Smooth muscle cell (in vitro differentiated cells): ENCODE measurements at regions not wholly inside any gene's neighbourhood (a gene's known extent, or its start where the extent isn't known, plus 50 kb on each side); places are given as distances from the start of the nearest gene placed in this dataset.

Experiments used
- DNase-seq: peaks from one replicate; lab custom pipeline; 2025; ENCODE audit not compliant: unreplicated experiment; lab: John Stamatoyannopoulos, UW
- H2AFZ ChIP-seq: fragments of 200-600 bp; sonication (generic); 2 replicates; pipeline ENCODE4 v1.6.0; 2016; ENCODE audit warnings: antibody characterized with exemption, low read depth, mild to moderate bottlenecking
- H3F3A ChIP-seq: fragments of 200-600 bp; sonication (generic); 2 replicates; pipeline ENCODE4 v1.6.0; 2017; ENCODE audit warnings: antibody characterized with exemption, low read depth
- H3K27ac ChIP-seq: fragments of 200-600 bp; sonication (generic); 2 replicates; pipeline ENCODE4 v1.5.1; 2016; ENCODE audit warnings: low read depth, mild to moderate bottlenecking
- H3K27me3 ChIP-seq: fragments of 200-600 bp; sonication (generic); 2 replicates; pipeline ENCODE4 v1.6.1; 2016; ENCODE audit warnings: low read depth, mild to moderate bottlenecking
- H3K36me3 ChIP-seq: fragments of 200-600 bp; sonication (generic); 2 replicates; pipeline ENCODE4 v1.5.1; 2016; ENCODE audit warnings: low read depth
- H3K4me1 ChIP-seq: fragments of 200-600 bp; sonication (generic); 2 replicates; pipeline ENCODE4 v1.5.1; 2016; ENCODE audit warnings: low read depth
- H3K4me2 ChIP-seq: fragments of 200-600 bp; sonication (generic); 2 replicates; pipeline ENCODE4 v1.6.0; 2016; ENCODE audit warnings: mild to moderate bottlenecking
- H3K4me3 ChIP-seq: fragments of 200-600 bp; sonication (generic); 2 replicates; pipeline ENCODE4 v1.5.1; 2016; ENCODE audit warnings: mild to moderate bottlenecking
- H3K79me2 ChIP-seq: fragments of 200-600 bp; sonication (generic); 2 replicates; pipeline ENCODE4 v1.6.0; 2016; ENCODE audit warnings: low read depth, mild to moderate bottlenecking
- H3K9ac ChIP-seq: fragments of 200-600 bp; sonication (generic); 2 replicates; pipeline ENCODE4 v1.6.0; 2016; ENCODE audit warnings: low read depth
- H3K9me3 ChIP-seq: fragments of 200-600 bp; sonication (generic); replicated peaks from 2 replicates; pipeline ENCODE4 v1.5.1; 2016; ENCODE audit warnings: low read depth
- H4K20me1 ChIP-seq: fragments of 200-600 bp; sonication (generic); 2 replicates; pipeline ENCODE4 v1.6.0; 2016; ENCODE audit warnings: low read depth
- WGBS: methylation state at CpG from one replicate; pipeline ENCODE4 v1.1.7; 2016; ENCODE audit warnings: low lambda C conversion rate; 5-methylcytosine and 5-hydroxymethylcytosine counted together
- TF ChIP-seq, protein P1 (sequence below): fragments of 200-600 bp; sonication (generic); IDR thresholded peaks from 2 replicates; pipeline ENCODE4 v1.5.1; 2017; ENCODE audit warnings: borderline replicate concordance, mild to moderate bottlenecking, antibody characterized with exemption; ENCODE audit not compliant: insufficient read depth, poor library complexity, severe bottlenecking

DNA sequence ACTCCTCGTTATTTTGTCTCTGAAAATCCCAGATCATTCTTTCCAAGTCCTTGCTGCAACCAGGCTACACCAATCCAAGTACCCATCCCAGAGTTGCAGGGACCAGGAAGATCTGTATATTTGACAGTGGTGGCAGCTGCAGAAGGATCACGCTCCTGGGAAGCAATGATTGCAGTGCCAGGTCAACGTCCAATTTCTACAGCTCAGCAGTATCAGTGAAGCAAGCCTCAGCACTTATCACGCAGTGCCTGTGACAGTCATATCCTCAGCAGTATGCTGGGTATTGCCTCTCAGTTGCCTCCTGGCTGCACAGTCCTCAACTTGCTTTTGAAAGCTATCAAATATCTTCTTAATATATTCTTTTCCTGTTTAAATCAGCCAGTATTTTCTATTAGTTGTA lies 66.7 kb downstream of the BARHL2 start:
- Histone ChIP-seq H3K27ac (no peak overlapping the region), H2AFZ (no peak overlapping the region), H3K79me2 (no peaks in the 10 kb centered on the region), H3F3A (no peaks in the 10 kb centered on the region), H4K20me1 (no peaks in the 10 kb centered on the region), H3K4me1 (no peaks in the 10 kb centered on the region), H3K4me3 (no peak overlapping the region), H3K36me3 (no peaks in the 10 kb centered on the region), H3K4me2 (no peak overlapping the region), H3K9me3 (no peaks in the 10 kb centered on the region), H3K9ac (no peak overlapping the region), H3K27me3 (peaks cover 15% of the 10 kb centered on the region)
- DNase-seq: no peak
- WGBS: 83% methylated on average over 4 of the region's 4 CpGs
- TF ChIP-seq, protein P1, sequence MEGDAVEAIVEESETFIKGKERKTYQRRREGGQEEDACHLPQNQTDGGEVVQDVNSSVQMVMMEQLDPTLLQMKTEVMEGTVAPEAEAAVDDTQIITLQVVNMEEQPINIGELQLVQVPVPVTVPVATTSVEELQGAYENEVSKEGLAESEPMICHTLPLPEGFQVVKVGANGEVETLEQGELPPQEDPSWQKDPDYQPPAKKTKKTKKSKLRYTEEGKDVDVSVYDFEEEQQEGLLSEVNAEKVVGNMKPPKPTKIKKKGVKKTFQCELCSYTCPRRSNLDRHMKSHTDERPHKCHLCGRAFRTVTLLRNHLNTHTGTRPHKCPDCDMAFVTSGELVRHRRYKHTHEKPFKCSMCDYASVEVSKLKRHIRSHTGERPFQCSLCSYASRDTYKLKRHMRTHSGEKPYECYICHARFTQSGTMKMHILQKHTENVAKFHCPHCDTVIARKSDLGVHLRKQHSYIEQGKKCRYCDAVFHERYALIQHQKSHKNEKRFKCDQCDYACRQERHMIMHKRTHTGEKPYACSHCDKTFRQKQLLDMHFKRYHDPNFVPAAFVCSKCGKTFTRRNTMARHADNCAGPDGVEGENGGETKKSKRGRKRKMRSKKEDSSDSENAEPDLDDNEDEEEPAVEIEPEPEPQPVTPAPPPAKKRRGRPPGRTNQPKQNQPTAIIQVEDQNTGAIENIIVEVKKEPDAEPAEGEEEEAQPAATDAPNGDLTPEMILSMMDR: no peak

DNA sequence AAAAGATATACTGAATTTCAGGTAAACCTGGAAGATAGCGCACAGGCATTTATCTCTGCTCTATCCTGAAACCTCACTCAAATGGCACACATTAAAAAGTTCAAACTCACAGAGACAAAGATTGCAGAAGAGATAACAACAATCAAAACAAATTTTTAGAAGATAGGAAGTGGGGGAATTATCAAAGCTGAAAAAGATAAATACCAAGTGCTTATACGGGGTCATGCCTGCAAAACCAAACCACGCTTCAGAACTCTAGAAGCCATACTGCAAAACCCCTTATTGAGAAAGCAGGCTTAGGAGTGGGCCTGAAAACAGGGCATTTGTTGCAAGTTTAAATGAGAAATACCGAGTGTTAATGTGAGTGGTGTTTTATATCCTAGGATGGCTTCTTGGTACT lies 76.8 kb downstream of the BARHL2 start:
- no peaks in the 10 kb centered on the region for H3K9me3 ChIP-seq
- no peaks in the 10 kb centered on the region for H3K27me3 ChIP-seq

DNA sequence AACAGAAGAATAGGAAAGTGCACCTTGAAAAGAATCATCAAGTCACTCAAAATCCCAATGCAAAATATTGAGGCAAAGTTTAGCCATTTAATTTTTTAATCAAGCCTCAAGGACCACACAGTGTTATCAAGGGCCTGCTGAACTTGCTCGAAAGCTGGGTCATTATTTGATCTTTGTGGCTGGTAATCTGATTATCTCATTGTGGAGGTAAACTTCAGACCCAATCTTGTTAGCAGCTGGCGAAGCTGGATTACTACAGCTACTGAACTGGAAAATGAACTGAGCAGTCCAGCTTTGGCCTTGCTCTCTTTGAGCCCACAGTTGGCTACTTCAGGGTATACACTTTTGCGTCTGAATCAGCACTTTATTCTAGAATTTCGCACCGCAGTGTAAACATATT lies 94.4 kb downstream of the BARHL2 start:
- no peaks in the 10 kb centered on the region for H3F3A ChIP-seq
- 94% methylated on average over 5 of the region's 5 CpGs for WGBS
- H3K4me1 ChIP-seq: no peaks in the 10 kb centered on the region
- H3K9me3 ChIP-seq: no peaks in the 10 kb centered on the region
- no peak overlapping the region for H3K9ac ChIP-seq
- no peak overlapping the region for H3K4me2 ChIP-seq
- no peak overlapping the region for H3K27ac ChIP-seq
- no peak overlapping the region for H2AFZ ChIP-seq
- H3K36me3 ChIP-seq: no peaks in the 10 kb centered on the region
- H3K79me2 ChIP-seq: no peaks in the 10 kb centered on the region
- H3K4me3 ChIP-seq: no peak overlapping the region
- H3K27me3 ChIP-seq: no peaks in the 10 kb centered on the region
- H4K20me1 ChIP-seq: no peaks in the 10 kb centered on the region
- TF ChIP-seq, protein P1: no peak
- DNase-seq: no peak

More for the DNA sequence above, 76.8 kb downstream of the BARHL2 start:
- H3K4me2 ChIP-seq: no peak overlapping the region
- TF ChIP-seq, protein P1: no peak
- no peaks in the 10 kb centered on the region for H3F3A ChIP-seq
- H3K4me1 ChIP-seq: no peaks in the 10 kb centered on the region
- no peak overlapping the region for H3K9ac ChIP-seq
- WGBS: 91% methylated on average over 4 of the region's 4 CpGs
- H3K79me2 ChIP-seq: no peaks in the 10 kb centered on the region
- H2AFZ ChIP-seq: no peak overlapping the region
- no peaks in the 10 kb centered on the region for H3K36me3 ChIP-seq
- no peaks in the 10 kb centered on the region for H4K20me1 ChIP-seq
- H3K4me3 ChIP-seq: no peak overlapping the region
- DNase-seq: no peak
- H3K27ac ChIP-seq: no peak overlapping the region

DNA sequence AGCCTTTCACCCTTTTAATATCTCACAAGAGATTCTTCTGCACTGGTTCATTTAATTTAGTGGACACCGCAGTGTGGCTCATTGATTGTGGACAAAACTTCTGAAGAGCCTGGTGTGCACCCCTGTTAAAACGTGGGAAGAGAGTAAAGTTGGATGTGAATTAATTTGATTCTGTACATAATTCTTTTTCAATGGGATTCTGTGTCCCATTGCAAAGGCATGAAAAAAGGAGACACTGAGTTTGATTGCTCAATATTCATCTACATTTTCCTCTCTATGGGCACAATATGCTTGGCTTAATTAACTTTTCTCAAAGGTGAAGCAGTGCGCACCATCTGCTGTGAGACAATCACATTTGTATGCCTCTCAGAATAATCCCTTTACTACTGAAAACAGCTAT lies 95.1 kb downstream of the BARHL2 start:
- Histone ChIP-seq H2AFZ (no peak overlapping the region), H3K36me3 (no peaks in the 10 kb centered on the region), H3K4me3 (no peak overlapping the region), H3K4me1 (no peaks in the 10 kb centered on the region), H3F3A (no peaks in the 10 kb centered on the region), H3K9me3 (no peaks in the 10 kb centered on the region), H3K27ac (no peak overlapping the region), H3K4me2 (no peak overlapping the region), H4K20me1 (no peaks in the 10 kb centered on the region), H3K79me2 (no peaks in the 10 kb centered on the region), H3K27me3 (no peaks in the 10 kb centered on the region), H3K9ac (no peak overlapping the region)
- DNase-seq: no peak
- TF ChIP-seq, protein P1: no peak
- 87% methylated on average over 3 of the region's 3 CpGs for WGBS
